Fibroblast of skin of right quadriceps (primary cell): ENCODE measurements at regions not wholly inside any gene's neighbourhood (a gene's known extent, or its start where the extent isn't known, plus 50 kb on each side); places are given as distances from the start of the nearest gene placed in this dataset.
"Not testable (repeated sequence)": the region's sequence is repeated elsewhere in the genome, so short reads cannot be mapped to it uniquely, and the experiment has no call there.

ENCODE experiments used
- DNase-seq: peaks from one replicate; pipeline ENCODE4 v3.0.0-alpha.2; 2013

GRCh38 chr4:31125496-31125895 lies 405.3 kb downstream of the PCDH7 start:
- no peak for DNase-seq

GRCh38 chr4:31126881-31127398 lies 406.8 kb downstream of the PCDH7 start:
- no peak for DNase-seq

DNA sequence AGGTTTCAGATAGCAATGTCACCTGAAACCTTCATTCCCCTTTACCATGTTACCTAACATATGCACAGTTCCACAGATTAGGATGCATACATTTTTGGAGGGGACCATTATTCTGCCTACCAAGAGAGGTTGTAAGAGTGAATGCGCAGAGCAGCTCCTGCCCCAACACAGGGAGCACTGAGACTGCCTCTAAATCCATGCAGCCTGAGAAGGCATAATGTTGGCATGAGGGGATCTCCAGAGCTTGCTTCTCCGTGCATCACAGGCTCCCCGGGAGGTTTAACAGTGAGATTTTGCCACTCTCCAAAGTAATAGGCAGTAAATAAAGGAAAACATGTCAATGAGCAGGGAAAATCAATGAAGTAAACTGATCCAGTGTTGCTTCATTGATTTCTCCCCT lies 410.8 kb downstream of the PCDH7 start:
- DNase-seq: no peak

DNA sequence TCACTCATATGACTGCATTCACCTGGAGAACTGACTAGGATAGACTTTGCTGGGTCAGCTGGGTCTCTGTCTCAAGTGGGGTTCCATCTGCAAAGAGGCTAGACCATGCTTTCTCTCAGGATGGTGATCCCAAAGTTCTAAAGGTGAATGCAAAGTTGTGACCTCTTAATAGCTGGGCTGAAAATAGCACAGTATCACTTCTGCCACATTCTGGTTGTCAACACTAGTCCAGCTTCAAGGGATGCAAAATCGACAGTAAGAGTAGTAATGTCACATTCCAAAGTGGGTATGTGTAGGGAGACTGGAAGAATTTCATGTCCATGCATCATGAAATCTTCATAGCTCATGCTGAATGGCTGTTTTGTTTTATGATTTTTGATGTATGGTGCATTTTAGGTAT lies 414.6 kb downstream of the PCDH7 start:
- DNase-seq: no peak

- DNase-seq: no peak
These were observed 419.6 kb downstream of the PCDH7 start for GRCh38 chr4:31139767-31140166.

DNA sequence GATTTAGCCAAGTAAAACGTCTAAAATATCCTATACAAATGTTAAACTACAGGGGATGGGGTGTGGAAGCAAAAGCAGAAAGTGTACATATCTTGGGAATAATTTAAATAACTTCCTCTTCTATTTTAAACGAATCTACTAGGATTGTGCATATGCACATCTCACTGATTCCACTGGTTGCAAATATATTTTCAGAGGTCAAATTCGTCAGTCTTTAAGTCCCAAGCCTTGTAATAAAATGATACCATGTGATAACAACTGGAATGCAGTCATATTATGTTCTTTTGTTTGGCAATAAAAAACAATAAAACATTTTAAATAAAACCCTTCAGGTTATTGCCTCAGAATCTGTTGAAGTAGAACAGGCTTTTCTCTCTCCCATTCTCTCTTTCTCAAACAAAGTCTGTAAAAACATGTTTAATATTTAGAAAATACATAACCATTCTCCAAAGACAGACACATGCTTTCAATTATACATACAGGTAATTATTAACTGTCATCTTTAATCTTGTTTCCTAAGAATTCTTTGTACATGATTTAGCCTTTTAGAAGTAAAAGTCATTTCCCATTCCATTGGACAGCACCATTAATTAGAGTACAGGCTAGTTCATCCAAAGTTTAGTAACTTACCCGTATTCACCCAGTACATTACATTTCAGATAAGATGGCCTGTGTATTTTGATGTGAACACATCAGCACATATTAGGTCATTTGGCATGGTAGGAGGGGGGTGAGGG lies 421.1 kb downstream of the PCDH7 start:
- no peak for DNase-seq

DNA sequence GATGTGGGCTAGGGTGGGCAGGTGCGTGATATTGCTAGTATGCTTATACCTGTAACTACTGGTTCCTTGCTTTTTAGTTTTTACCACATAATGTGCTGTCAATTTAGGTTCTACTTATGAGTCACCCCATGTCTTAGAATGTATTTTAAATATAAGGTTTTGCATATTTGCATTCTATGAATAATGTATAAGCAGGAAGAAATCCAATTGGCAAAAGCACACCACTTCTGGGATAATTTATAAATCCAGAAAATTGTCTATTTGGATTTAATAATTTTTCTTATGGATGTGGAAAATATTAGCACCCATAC lies 421.6 kb downstream of the PCDH7 start:
- DNase-seq: no peak

GRCh38 chr4:31146366-31146765 lies 426.2 kb downstream of the PCDH7 start:
- no peak for DNase-seq

DNA sequence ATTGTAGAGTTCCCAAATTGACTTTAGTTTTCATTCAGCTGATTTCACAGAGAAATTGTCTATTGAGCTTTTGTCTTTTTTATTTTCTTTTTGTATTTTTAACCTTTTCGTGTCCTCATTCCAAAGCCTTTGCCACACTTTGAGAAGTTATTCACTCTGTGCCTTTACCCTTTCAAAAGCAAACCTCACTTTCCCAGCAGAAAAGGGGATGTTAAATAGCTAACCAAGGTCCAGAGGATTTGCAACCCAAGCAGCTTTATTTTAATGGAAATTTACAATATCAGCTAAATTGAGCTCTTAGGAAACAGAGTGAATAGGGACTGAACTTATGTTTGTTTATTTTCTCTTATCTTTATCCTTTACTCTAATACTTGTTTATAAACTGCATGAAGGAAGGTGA lies 428.8 kb downstream of the PCDH7 start:
- no peak for DNase-seq

DNA sequence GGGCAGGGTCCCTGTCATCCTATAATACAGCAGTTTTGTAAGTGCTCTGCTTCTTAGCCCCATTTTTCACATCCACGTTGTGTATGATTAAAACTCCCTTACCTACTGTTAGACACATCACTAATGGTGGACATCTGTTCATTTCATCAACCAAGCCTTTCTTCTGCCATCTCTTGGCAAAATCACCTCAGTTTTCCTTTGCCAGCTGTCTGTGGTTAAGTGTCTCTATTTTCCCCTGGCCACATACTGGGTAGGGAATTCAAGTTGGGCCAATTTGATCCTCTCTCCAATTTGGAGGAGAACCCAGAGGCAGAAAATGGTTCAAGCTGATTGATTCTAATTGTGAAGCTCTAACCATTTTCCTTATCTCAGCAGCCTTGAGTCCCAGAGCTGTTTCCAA lies 436.1 kb downstream of the PCDH7 start:
- DNase-seq: no peak

DNA sequence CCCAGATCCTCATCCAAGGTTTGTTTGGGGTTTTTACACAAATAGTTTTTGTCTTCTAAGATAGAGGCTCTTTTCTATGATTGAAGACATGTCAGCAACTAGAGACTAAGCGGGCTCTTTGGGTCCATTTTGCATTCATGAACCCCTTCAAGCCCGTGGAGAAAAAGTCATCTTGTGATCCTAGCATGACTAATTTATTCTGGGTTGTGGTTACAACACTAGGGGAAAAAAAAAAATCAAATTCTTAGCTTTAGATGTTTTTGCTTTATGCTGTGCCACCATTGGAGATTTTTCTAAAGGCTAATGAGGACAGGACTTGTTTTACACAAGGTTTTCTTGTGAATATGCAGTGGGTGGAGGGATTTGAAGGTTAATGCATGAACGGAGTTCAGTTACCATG lies 440.0 kb downstream of the PCDH7 start:
- DNase-seq: no peak

- no peak for DNase-seq
These were observed 449.7 kb downstream of the PCDH7 start for GRCh38 chr4:31169846-31170245.

- no peak for DNase-seq
These were observed 451.2 kb downstream of the PCDH7 start for GRCh38 chr4:31171362-31171761.

- DNase-seq: no peak
These were observed 455.2 kb downstream of the PCDH7 start for GRCh38 chr4:31175242-31175910.

DNA sequence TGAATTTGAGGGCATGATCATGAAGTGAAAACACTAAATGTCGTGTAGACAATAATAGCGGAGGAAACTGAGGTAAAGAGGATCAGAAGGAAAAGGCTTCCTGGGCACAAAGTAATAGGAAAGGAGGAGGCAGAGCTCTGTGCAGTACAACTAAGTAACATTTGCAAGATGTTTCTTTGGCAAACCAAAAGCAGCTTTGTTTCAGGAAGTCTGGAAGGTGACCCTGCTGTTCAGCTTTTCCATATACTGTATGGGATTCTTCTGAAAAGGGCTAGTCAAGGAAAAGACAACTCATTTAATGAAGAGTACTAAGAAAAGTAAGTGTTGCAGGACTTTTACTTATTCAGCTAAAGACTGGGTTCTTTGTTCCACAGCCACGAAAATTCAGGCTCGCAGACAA lies 463.1 kb downstream of the PCDH7 start:
- DNase-seq: no peak

DNA sequence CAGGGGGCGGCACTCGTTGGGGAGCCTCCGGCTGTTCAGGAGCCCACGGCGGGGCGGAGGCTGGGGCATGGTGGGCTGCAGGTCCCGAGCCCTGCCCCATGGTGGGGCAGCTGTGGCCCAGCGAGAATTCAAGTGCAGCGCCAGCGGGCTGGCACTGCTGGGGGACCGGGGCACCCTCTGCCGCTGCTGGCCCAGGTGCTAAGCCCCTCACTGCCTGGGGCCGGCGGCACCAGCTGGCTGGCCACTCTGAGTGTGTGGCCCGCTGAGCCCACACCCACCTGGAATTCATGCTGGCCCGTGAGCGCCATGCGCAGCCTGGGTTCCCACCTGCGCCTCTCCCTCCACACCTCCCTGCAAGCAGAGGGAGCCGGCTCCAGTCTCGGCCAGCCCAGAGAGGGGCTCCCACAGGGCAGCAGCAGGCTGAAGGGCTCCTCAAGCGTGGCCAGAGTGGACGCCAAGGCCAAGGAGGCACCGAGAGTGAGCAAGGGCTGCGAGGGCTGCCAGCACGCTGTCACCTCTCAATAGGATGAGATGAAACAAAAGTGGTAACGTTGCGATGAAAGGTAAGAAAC lies 464.9 kb downstream of the PCDH7 start:
- no peak for DNase-seq

DNA sequence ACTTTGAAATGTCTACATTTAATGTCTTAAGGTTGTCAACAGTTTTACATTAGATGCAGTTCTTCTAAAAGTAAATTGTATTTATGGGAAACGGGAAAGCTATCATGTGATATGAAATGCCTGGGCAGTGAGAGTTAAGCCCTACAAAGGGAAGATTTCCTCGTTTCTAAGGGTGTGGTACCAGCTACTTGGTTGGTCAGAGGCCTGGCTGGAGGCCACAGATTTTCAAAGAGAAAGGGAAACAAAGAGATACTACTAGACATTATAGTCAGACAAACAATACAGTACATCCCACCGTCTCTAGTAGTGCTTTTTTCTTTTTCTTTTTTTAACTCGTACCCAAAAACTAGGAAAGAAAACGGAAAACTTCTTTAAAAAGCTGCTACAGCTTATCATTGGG lies 467.8 kb downstream of the PCDH7 start:
- DNase-seq: no peak

DNA sequence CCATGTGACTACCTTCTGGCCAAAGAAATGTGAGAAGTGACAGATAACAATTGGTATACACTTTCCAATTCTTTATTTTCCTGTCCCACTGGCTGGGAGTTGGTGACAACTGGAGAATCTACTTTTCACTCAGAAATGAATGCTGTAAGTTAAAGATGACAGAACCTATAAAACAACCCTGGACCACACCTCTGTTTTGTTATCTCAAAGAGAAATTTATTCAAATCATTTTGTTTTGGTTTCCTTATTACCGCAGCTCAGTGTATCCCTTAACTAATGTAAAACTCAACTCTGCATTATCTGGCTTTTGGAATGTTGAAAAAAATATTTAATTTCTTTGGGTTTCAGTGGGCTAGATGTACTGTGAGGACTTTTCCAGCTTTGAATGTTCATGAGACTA lies 469.8 kb downstream of the PCDH7 start:
- DNase-seq: no peak

DNA sequence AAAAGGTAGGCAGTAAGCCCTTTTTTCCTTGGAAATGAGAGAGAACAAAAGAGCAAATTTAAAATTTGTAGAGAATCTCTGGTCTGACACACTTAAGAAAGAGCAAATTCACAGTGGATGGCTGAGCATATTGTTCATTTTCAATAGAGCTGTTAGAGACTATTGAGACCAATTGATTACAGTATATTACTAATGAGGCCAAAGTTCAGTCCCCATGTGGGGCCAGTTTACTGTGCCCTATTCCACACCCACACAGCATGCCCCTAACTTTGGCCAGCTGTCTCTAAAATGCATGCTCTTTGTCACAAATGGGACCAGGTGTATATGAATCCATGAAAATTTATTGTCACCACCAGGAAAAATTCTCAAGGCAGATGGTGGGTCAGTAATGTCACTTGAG lies 470.5 kb downstream of the PCDH7 start:
- DNase-seq: no peak

GRCh38 chr4:31192341-31192740 lies 472.2 kb downstream of the PCDH7 start:
- no peak for DNase-seq

GRCh38 chr4:31193521-31193920 lies 473.4 kb downstream of the PCDH7 start:
- DNase-seq: no peak

- DNase-seq: no peak
These were observed 474.7 kb downstream of the PCDH7 start for GRCh38 chr4:31194823-31195222.

DNA sequence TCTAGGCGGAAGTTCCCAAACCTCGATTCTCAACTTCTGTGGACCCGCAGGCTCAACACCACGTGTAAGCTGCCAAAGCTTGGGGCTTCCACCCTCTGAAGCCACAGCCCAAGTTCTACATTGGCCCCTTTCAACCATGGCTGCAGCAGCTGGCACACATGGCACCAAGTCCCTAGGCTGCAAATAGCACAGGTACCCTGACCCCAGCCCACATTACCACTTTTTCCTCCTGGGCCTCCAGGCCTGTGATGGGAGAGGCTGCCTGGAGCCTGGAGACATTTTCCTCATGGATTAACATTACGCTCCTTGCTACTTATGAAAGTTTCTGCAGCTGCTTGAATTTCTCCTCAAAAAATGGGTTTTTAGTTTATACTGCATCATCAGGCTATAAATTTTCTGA lies 479.5 kb downstream of the PCDH7 start:
- DNase-seq: no peak

DNA sequence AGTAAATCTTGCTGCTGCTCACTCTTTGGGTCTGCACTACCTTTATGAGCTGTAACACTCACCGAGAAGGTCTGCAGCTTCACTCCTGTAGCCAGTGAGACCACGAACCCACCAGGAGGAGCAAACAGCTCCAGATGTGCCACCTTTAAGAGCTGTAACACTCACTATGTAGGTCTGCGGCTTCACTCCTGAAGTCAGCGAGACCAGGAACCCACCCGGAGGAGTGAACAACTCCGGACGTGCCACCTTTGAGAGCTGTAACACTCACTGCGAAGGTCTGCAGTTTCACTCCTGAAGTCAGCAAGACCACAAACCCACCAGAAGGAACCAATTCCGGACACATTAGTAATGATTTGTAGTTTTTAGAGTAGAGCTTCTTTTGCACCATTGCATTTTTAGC lies 481.9 kb downstream of the PCDH7 start:
- DNase-seq: not testable (repeated sequence)

DNA sequence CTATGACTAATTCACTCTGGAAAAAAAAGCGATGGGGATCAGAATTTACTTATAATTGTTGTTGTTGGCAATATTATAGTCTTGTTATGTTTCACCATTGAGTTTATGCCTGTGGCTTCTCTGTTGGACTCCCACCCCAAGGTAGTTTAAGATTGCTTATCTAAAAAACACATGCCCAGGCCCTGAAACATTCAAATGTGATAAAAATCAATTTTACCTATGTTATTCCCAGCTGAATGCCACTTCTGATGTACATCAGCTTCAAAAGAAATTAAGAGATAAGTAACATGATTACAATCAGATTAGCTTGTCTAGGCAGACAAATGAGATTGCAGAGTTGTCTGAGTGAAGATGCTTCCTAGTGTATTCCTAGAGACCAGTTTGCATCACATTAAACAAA lies 484.7 kb downstream of the PCDH7 start:
- no peak for DNase-seq
